ENCODE measurements at regions not wholly inside any gene's neighbourhood (a gene's known extent, or its start where the extent isn't known, plus 50 kb on each side); places are given as distances from the start of the nearest gene placed in this dataset.
"Not testable (repeated sequence)": the region's sequence is repeated elsewhere in the genome, so short reads cannot be mapped to it uniquely, and the experiment has no call there.

GRCh38 chr1:81187635-81188034 is 613.1 kb upstream of the ADGRL2 start:
- no peak for DNase-seq

- DNase-seq: no peak
These were observed 614.5 kb upstream of the ADGRL2 start for GRCh38 chr1:81186261-81186660.

GRCh38 chr1:81183553-81183952 is 617.2 kb upstream of the ADGRL2 start:
- no peak for DNase-seq

GRCh38 chr1:81183051-81183450 is 617.7 kb upstream of the ADGRL2 start:
- DNase-seq: no peak

- no peak for DNase-seq
These were observed 621.5 kb upstream of the ADGRL2 start for GRCh38 chr1:81179242-81179641.

- DNase-seq: not testable (repeated sequence)
These were observed 622.2 kb upstream of the ADGRL2 start for GRCh38 chr1:81178431-81179093.

GRCh38 chr1:81174811-81175476 is 625.8 kb upstream of the ADGRL2 start:
- DNase-seq: no peak

GRCh38 chr1:81174052-81174451 is 626.7 kb upstream of the ADGRL2 start:
- DNase-seq: no peak

- DNase-seq: no peak
These were observed 628.3 kb upstream of the ADGRL2 start for GRCh38 chr1:81172483-81172882.

- DNase-seq: no peak
These were observed 630.0 kb upstream of the ADGRL2 start for GRCh38 chr1:81170721-81171120.

- no peak for DNase-seq
These were observed 634.8 kb upstream of the ADGRL2 start for GRCh38 chr1:81165963-81166362.

GRCh38 chr1:81160696-81161095 is 640.0 kb upstream of the ADGRL2 start:
- no peak for DNase-seq

GRCh38 chr1:81158592-81158991 is 642.1 kb upstream of the ADGRL2 start:
- DNase-seq: no peak

- DNase-seq: no peak
These were observed 643.0 kb upstream of the ADGRL2 start for GRCh38 chr1:81157686-81158085.

- DNase-seq: no peak
These were observed 643.8 kb upstream of the ADGRL2 start for GRCh38 chr1:81156887-81157286.

GRCh38 chr1:81155131-81155530 is 645.6 kb upstream of the ADGRL2 start:
- no peak for DNase-seq

- DNase-seq: no peak
These were observed 649.5 kb upstream of the ADGRL2 start for GRCh38 chr1:81151206-81151605.

GRCh38 chr1:81149649-81150325 is 650.9 kb upstream of the ADGRL2 start:
- no peak for DNase-seq

GRCh38 chr1:81144240-81144825 is 656.4 kb upstream of the ADGRL2 start:
- DNase-seq: no peak

GRCh38 chr1:81142099-81142826 is 658.5 kb upstream of the ADGRL2 start:
- no peak for DNase-seq

- no peak for DNase-seq
These were observed 665.2 kb upstream of the ADGRL2 start for GRCh38 chr1:81135524-81135923.

GRCh38 chr1:81129776-81130175 is 671.0 kb upstream of the ADGRL2 start:
- DNase-seq: no peak

GRCh38 chr1:81129366-81129765 is 671.4 kb upstream of the ADGRL2 start:
- DNase-seq: no peak

Measured in midbrain (tissue), 1 donor.